Fibroblast of skin of abdomen (primary cell): ENCODE measurements at regions not wholly inside any gene's neighbourhood (a gene's known extent, or its start where the extent isn't known, plus 50 kb on each side); places are given as distances from the start of the nearest gene placed in this dataset.
A peak's percentile ranks its signal among the peaks of the same experiment; 100 is the strongest.
"Not testable (repeated sequence)": the region's sequence is repeated elsewhere in the genome, so short reads cannot be mapped to it uniquely, and the experiment has no call there.

Experiments
- DNase-seq: peaks from one replicate; pipeline ENCODE4 v3.0.0-alpha.2; 2013

- no peak for DNase-seq
These were observed 1072.0 kb downstream of the CBLN2 start for GRCh38 chr18:71471963-71472725.

GRCh38 chr18:71456206-71456605 is 1087.9 kb downstream of the CBLN2 start:
- no peak for DNase-seq

GRCh38 chr18:71450257-71450656 is 1093.9 kb downstream of the CBLN2 start:
- no peak for DNase-seq

GRCh38 chr18:71443706-71444480 is 1100.2 kb downstream of the CBLN2 start:
- peak; percentile 58 for DNase-seq

GRCh38 chr18:71442731-71443141 is 1101.4 kb downstream of the CBLN2 start:
- peak; percentile 68 for DNase-seq

- no peak for DNase-seq
These were observed 1103.0 kb downstream of the CBLN2 start for GRCh38 chr18:71441156-71441555.

GRCh38 chr18:71437511-71437910 is 1106.6 kb downstream of the CBLN2 start:
- no peak for DNase-seq

- DNase-seq, result no peak
These were observed 1110.8 kb downstream of the CBLN2 start for GRCh38 chr18:71433373-71433772.

- no peak for DNase-seq
These were observed 1112.5 kb downstream of the CBLN2 start for GRCh38 chr18:71431689-71432088.

GRCh38 chr18:71431171-71431570 is 1113.0 kb downstream of the CBLN2 start:
- no peak for DNase-seq

- no peak for DNase-seq
These were observed 1117.7 kb downstream of the CBLN2 start for GRCh38 chr18:71426441-71426840.

GRCh38 chr18:71405169-71405809 is 1116.4 kb downstream of the SOCS6 start:
- DNase-seq, result peak; percentile 3

GRCh38 chr18:71403501-71403900 is 1114.7 kb downstream of the SOCS6 start:
- no peak for DNase-seq

GRCh38 chr18:71398531-71398930 is 1109.7 kb downstream of the SOCS6 start:
- DNase-seq, result peak; percentile 15

- no peak for DNase-seq
These were observed 1099.3 kb downstream of the SOCS6 start for GRCh38 chr18:71388148-71388547.

- no peak for DNase-seq
These were observed 1085.6 kb downstream of the SOCS6 start for GRCh38 chr18:71374294-71375000.

- no peak for DNase-seq
These were observed 1083.2 kb downstream of the SOCS6 start for GRCh38 chr18:71371951-71372605.

GRCh38 chr18:71370671-71371445 is 1082.0 kb downstream of the SOCS6 start:
- no peak for DNase-seq

- DNase-seq, result no peak
These were observed 1081.2 kb downstream of the SOCS6 start for GRCh38 chr18:71370095-71370494.

GRCh38 chr18:71362140-71362539 is 1073.3 kb downstream of the SOCS6 start:
- no peak for DNase-seq

GRCh38 chr18:71355599-71355998 is 1066.8 kb downstream of the SOCS6 start:
- not testable (repeated sequence) for DNase-seq
